GM10248 (cell line): ENCODE measurements at regions not wholly inside any gene's neighbourhood (a gene's known extent, or its start where the extent isn't known, plus 50 kb on each side); places are given as distances from the start of the nearest gene placed in this dataset.

Source experiments
- CTCF ChIA-PET: fragments of 300-600 bp; sonication (Branson Sonifier 250); formaldehyde crosslinking; extraction: SDS; loops from one replicate; lab custom pipeline; 2021; ENCODE audit warnings: antibody characterized with exemption; lab: Yijun Ruan, JAX
- POLR2A ChIA-PET: fragments of 350-650 bp; sonication (Branson Sonifier 250); formaldehyde crosslinking; extraction: SDS; loops from one replicate; lab custom pipeline; 2020; ENCODE audit warnings: antibody characterized with exemption; lab: Yijun Ruan, JAX
- DNase-seq: peaks from one replicate; pipeline ENCODE4 v3.0.0; 2012; ENCODE audit errors: extremely low spot score
- CTCF ChIP-seq: IDR thresholded peaks from 2 replicates; pipeline ENCODE4 v1.5.1; 2012; ENCODE audit warnings: mild to moderate bottlenecking, low read depth; ENCODE audit errors: extremely low read depth, missing control alignments, control extremely low read depth

GRCh38 chr14:38860530-38860929 lies 242.5 kb downstream of the SEC23A start:
- no peak for TF ChIP-seq CTCF
- POLR2A ChIA-PET = no interaction called here
- no peak for DNase-seq
- CTCF ChIA-PET = no interaction called here

- CTCF ChIA-PET = no interaction called here
- no peak for DNase-seq
- POLR2A ChIA-PET = no interaction called here
- TF ChIP-seq CTCF = no peak
These were observed 246.2 kb downstream of the SEC23A start for GRCh38 chr14:38856798-38857197.

GRCh38 chr14:38855513-38855912 lies 247.5 kb downstream of the SEC23A start:
- no peak for TF ChIP-seq CTCF
- CTCF ChIA-PET = interaction anchor here (0.7 to 1.5 kb wide), 2 partner anchors 10 to 12 kb away, joined by 3 to 8 read pairs; no protein-coding TSS in a partner anchor
- DNase-seq = no peak
- POLR2A ChIA-PET = no interaction called here

DNA sequence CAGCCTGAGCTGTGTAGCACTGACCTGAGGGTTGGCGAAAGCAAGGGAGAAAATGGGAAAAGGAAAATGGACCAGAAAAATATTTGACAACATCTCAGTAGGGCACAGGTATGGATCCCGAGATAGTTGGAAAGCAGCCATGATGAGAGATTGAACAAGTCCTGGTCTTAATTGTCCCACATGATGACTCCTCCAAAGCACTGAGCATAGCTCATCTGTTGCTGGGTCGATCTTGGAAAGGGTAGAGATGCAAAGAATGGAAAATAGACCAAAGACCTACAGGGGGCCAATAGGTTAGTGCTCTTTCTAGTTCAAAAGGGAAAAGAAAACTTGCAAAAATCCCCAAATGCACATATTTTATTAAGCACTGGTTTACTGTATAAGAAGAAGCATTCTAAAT lies 251.9 kb downstream of the SEC23A start:
- ChIA-PET CTCF (interaction anchor here (0.6 kb wide), 1 partner anchor 16 kb away, joined by 4 read pairs; no protein-coding TSS in a partner anchor), POLR2A (no interaction called here)
- TF ChIP-seq CTCF = no peak
- DNase-seq = no peak

GRCh38 chr14:38850664-38851063 lies 252.4 kb downstream of the SEC23A start:
- POLR2A ChIA-PET = no interaction called here
- CTCF ChIA-PET = interaction anchor here (0.6 kb wide), 1 partner anchor 17 kb away, joined by 4 read pairs; no protein-coding TSS in a partner anchor
- no peak for TF ChIP-seq CTCF
- no peak for DNase-seq

DNA sequence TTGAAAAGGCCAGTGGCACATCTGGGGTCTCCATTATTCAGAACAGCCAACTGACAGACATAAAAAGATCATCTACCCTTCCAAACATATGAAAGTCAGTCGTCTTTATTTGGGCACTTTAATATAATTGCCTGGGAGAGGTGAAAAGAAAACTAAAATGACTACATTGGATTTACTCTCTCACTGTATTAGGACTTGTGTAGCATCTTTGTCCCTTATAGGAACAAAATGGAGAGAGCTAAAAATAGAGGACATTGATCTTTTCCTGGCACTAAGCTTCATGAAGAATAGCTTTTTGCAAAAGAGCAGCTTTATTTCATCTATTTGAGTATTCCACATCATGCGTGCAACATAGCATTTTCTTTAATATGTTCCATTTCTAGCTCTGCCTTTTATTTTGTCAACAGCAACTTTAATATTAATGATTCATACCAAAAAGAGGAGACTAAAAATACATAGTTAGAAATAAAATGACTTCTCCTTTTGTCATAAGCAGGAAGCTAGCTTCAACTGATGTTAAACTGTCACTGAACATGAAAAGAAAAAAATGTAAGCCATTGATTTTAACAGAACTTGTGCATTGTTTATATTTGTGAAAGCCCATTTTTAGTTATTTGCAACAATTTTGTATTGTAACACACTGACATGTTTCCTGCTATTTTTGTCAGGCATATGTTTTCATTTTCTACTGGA lies 254.6 kb downstream of the SEC23A start:
- TF ChIP-seq CTCF = no peak
- ChIA-PET CTCF (interaction anchor here (1.1 kb wide), 1 partner anchor 126 kb away, joined by 3 read pairs; no protein-coding TSS in a partner anchor), POLR2A (no interaction called here)
- no peak for DNase-seq
